Progenitor cell of endocrine pancreas (in vitro differentiated cells): ENCODE measurements at regions not wholly inside any gene's neighbourhood (a gene's known extent, or its start where the extent isn't known, plus 50 kb on each side); places are given as distances from the start of the nearest gene placed in this dataset.

Experiments used
- DNase-seq: peaks from one replicate; pipeline ENCODE4 v3.0.0; 2021; ENCODE audit warnings: low spot score; ENCODE audit not compliant: unreplicated experiment
- H3K27ac Mint-ChIP-seq: 2 replicates; pipeline ENCODE4 v1.8.0; 2021; ENCODE audit warnings: mild to moderate bottlenecking, moderate library complexity, mixed read lengths
- H3K27me3 Mint-ChIP-seq: 2 replicates; pipeline ENCODE4 v1.8.0; 2021; ENCODE audit warnings: mixed read lengths
- H3K36me3 Mint-ChIP-seq: 2 replicates; pipeline ENCODE4 v1.8.0; 2022; ENCODE audit warnings: mixed read lengths; ENCODE audit not compliant: insufficient read depth
- H3K4me1 Mint-ChIP-seq: 2 replicates; pipeline ENCODE4 v1.8.0; 2021; ENCODE audit warnings: low read depth, mixed read lengths
- H3K4me3 Mint-ChIP-seq: 2 replicates; pipeline ENCODE4 v1.8.0; 2021; ENCODE audit warnings: low read depth, mild to moderate bottlenecking, moderate library complexity, mixed read lengths
- H3K9me3 Mint-ChIP-seq: 2 replicates; pipeline ENCODE4 v1.8.0; 2021; ENCODE audit warnings: low read depth, mixed read lengths
- TF ChIP-seq, protein P1 (sequence below): fragments of 200-600 bp; sonication (generic); IDR thresholded peaks from one replicate; pipeline ENCODE4 v1.5.0; 2021; ENCODE audit warnings: antibody characterized with exemption, mild to moderate bottlenecking; ENCODE audit not compliant: unreplicated experiment

DNA sequence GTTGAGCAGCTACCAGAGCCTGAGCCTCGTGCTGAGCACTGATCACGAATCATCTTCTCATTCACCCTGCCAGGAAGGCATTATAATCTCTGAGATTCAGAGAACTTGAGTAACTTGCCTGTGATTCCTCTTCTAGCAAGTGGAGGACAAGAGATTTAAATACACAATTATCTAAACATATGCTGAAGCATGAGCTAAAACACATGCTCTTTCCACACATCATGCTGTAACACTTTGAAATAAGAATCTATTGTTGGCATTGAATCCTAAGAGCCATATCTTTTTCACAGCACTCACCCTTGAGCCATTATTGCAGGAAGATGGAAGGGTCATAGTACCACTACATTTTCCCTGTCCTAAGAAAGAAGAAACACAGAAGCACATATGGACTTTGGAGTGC, 722.5 kb upstream of the API5 start:
- TF ChIP-seq, protein P1, sequence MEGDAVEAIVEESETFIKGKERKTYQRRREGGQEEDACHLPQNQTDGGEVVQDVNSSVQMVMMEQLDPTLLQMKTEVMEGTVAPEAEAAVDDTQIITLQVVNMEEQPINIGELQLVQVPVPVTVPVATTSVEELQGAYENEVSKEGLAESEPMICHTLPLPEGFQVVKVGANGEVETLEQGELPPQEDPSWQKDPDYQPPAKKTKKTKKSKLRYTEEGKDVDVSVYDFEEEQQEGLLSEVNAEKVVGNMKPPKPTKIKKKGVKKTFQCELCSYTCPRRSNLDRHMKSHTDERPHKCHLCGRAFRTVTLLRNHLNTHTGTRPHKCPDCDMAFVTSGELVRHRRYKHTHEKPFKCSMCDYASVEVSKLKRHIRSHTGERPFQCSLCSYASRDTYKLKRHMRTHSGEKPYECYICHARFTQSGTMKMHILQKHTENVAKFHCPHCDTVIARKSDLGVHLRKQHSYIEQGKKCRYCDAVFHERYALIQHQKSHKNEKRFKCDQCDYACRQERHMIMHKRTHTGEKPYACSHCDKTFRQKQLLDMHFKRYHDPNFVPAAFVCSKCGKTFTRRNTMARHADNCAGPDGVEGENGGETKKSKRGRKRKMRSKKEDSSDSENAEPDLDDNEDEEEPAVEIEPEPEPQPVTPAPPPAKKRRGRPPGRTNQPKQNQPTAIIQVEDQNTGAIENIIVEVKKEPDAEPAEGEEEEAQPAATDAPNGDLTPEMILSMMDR, result no peak
- H3K27ac Mint-ChIP-seq, result no peak overlapping the region
- no peak for DNase-seq
- H3K27me3 Mint-ChIP-seq, result no peaks in the 10 kb centered on the region
- no peaks in the 10 kb centered on the region for H3K9me3 Mint-ChIP-seq
- no peaks in the 10 kb centered on the region for H3K4me1 Mint-ChIP-seq
- no peak overlapping the region for H3K4me3 Mint-ChIP-seq
- H3K36me3 Mint-ChIP-seq, result no peaks in the 10 kb centered on the region

DNA sequence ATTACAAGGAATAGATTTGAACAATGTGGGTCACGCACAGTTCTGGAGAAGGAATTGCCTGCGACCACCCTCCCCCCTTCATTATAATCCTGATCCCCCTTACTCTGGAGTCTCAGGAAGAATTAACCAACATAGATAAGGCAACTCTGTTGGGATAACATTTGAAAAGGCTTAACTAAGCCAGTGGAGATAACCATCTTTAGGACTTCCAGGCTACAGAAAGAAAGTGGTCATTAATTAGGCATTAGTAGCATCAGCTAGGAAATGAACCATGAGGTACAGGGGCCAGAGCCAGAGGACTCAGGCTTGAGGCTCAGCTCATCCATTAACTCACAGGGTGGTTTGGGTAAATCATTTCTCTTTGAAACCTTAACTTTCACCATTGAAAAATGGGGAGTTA, 720.0 kb upstream of the API5 start:
- H3K9me3 Mint-ChIP-seq, result no peaks in the 10 kb centered on the region
- no peak overlapping the region for H3K4me3 Mint-ChIP-seq
- no peaks in the 10 kb centered on the region for H3K4me1 Mint-ChIP-seq
- no peaks in the 10 kb centered on the region for H3K27me3 Mint-ChIP-seq
- no peak for DNase-seq
- H3K36me3 Mint-ChIP-seq, result no peaks in the 10 kb centered on the region
- H3K27ac Mint-ChIP-seq, result no peak overlapping the region
- TF ChIP-seq, protein P1, result no peak

GRCh38 chr11:42593441-42593840, 718.4 kb upstream of the API5 start:
- Mint-ChIP-seq H3K27me3 (no peaks in the 10 kb centered on the region), H3K9me3 (no peaks in the 10 kb centered on the region), H3K36me3 (no peaks in the 10 kb centered on the region), H3K4me1 (no peaks in the 10 kb centered on the region), H3K27ac (no peak overlapping the region), H3K4me3 (no peak overlapping the region)
- no peak for DNase-seq
- TF ChIP-seq, protein P1, result no peak

DNA sequence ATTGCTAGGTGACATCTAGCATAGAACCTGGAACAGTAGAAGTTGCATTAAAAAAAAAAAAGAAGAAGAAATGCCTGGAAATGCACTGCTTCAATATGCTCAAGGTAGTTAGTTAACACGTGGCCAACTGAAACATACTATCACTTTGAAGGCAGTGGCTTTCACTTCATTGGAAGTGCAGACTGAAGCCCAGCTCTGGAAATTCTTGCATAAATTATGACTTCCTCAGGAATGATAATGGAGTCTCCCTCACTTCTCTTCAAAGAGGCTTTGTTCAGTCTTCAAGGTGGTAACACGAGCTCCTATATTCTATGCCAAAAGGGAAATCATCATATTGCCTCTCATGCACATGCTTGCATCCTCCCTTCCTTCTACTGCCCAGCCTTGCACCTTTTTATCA, 715.9 kb upstream of the API5 start:
- H3K27ac Mint-ChIP-seq, result no peak overlapping the region
- no peaks in the 10 kb centered on the region for H3K36me3 Mint-ChIP-seq
- no peaks in the 10 kb centered on the region for H3K27me3 Mint-ChIP-seq
- no peak overlapping the region for H3K4me3 Mint-ChIP-seq
- TF ChIP-seq, protein P1, result no peak
- DNase-seq, result no peak
- no peaks in the 10 kb centered on the region for H3K4me1 Mint-ChIP-seq
- H3K9me3 Mint-ChIP-seq, result no peaks in the 10 kb centered on the region

DNA sequence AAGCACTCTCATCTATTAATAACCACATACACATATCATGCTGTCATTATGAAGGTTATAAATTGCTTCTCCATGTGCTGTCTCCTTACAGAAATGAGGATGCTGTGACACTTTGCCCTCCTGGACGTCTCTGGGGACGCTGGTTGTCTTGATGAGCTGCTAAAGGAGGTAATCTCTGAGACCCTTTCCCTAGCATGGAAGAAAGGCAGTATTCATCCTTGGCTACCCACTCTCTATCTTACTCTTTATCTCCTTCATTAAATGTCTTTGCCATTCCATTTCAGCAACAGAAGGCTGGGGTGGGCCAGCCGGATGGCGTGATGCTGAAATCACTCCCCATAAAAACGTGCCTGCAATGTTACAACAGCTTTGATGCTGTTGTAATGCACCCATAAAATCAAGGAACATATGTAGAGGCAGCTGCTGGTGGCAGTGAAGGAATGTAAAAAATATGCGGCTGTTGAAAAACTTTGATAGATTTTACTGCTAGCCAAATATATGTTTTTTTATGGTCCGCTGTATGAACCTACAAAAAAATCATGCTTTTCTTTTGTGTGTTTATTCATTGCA, 715.1 kb upstream of the API5 start:
- Mint-ChIP-seq H3K9me3 (no peaks in the 10 kb centered on the region), H3K36me3 (no peaks in the 10 kb centered on the region), H3K27ac (no peak overlapping the region), H3K27me3 (no peaks in the 10 kb centered on the region), H3K4me1 (no peaks in the 10 kb centered on the region), H3K4me3 (no peak overlapping the region)
- TF ChIP-seq, protein P1, result no peak
- no peak for DNase-seq
